ENCODE measurements at regions not wholly inside any gene's neighbourhood (a gene's known extent, or its start where the extent isn't known, plus 50 kb on each side); places are given as distances from the start of the nearest gene placed in this dataset.
A peak's percentile ranks its signal among the peaks of the same experiment; 100 is the strongest.

GRCh38 chr11:11020747-11021149 is 162.9 kb upstream of the ZBED5 start:
- TF ChIP-seq TEAD4 (IDR thresholded peaks at IDR 0.05): no peak
- no peak for TF ChIP-seq CREB1 (IDR thresholded peaks at IDR 0.05; ENCODE audit: low read depth)
- TF ChIP-seq FOXM1 (IDR thresholded peaks at IDR 0.05; ENCODE audit: borderline replicate concordance, low read depth): no peak
- no peak for TF ChIP-seq CEBPB (IDR thresholded peaks at IDR 0.05)
- TF ChIP-seq EP300 (IDR thresholded peaks at IDR 0.05; ENCODE audit: borderline replicate concordance): no peak
- TF ChIP-seq RAD21 (IDR thresholded peaks at IDR 0.05; ENCODE audit: low read depth): no peak
- no peak for TF ChIP-seq MAX (IDR thresholded peaks at IDR 0.05)
- no peak for TF ChIP-seq TAF1 (IDR thresholded peaks at IDR 0.05; ENCODE audit: low read depth)

- TF ChIP-seq FOXM1 (IDR thresholded peaks at IDR 0.05; ENCODE audit: borderline replicate concordance, low read depth) (no peak), YY1 (IDR thresholded peaks at IDR 0.05; ENCODE audit: low read depth) (no peak), TCF12 (IDR thresholded peaks at IDR 0.05; ENCODE audit: low read depth) (no peak), NFIC (IDR thresholded peaks at IDR 0.05) (no peak), USF1 (IDR thresholded peaks at IDR 0.05) (no peak), RAD21 (IDR thresholded peaks at IDR 0.05; ENCODE audit: low read depth) (no peak), CEBPB (IDR thresholded peaks at IDR 0.05) (no peak), REST (IDR thresholded peaks at IDR 0.05; ENCODE audit: low read depth) (no peak), EGR1 (IDR thresholded peaks at IDR 0.05) (no peak), MAX (IDR thresholded peaks at IDR 0.05) (no peak), ZBTB7A (IDR thresholded peaks at IDR 0.05; ENCODE audit: low read depth) (no peak)
Observed at GRCh38 chr11:11020219-11020726, 162.4 kb upstream of the ZBED5 start.

- no peak for TF ChIP-seq CEBPB (IDR thresholded peaks at IDR 0.05)
- TF ChIP-seq ZBTB7A (IDR thresholded peaks at IDR 0.05; ENCODE audit: low read depth): no peak
- no peak for TF ChIP-seq MAX (IDR thresholded peaks at IDR 0.05)
- no peak for TF ChIP-seq FOXM1 (IDR thresholded peaks at IDR 0.05; ENCODE audit: borderline replicate concordance, low read depth)
- no peak for TF ChIP-seq CREB1 (IDR thresholded peaks at IDR 0.05; ENCODE audit: low read depth)
- TF ChIP-seq YY1 (IDR thresholded peaks at IDR 0.05; ENCODE audit: low read depth): no peak
- TF ChIP-seq TAF1 (IDR thresholded peaks at IDR 0.05; ENCODE audit: low read depth): no peak
Observed at GRCh38 chr11:11016943-11017342, 159.1 kb upstream of the ZBED5 start.

DNA sequence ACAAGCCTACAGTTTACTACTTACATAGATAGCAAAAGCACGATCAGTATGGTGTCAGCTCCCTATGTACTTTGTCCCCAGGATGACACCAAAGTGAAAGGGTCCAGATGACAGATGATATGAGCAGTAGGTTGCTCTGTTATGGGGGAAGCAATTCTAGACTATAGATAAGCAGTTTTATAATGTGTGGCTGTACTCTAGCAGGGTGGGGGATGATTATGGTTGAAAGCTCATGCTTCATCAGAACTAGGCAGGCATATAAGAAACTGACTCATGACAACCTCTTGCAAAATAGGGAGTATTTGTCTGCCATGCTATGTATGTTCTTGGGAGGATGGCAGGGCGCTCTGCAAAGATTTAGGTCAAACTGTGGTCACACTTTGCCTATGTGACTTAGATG is 158.2 kb upstream of the ZBED5 start:
- no peak for TF ChIP-seq NFIC (IDR thresholded peaks at IDR 0.05)

DNA sequence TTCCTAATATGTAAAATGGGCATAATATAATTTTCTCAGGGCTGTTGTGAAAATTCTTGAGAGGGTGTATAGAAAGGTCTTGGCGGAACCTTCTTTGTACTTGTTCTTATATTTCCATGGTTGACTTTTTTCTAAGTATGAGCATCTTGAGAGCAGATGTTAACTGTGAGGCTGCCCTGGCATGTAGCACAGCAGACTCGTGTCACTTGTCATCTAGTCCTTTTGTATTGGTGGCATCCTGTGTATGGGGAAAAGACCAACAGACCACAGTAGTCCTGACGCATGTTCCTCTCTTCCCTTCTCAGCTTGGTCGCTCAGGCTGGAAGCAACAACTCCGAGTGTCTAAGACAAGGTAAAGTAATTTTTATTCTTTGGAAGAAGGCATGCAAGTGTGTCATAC is 153.8 kb upstream of the ZBED5 start:
- TF ChIP-seq USF1 (IDR thresholded peaks at IDR 0.05) (no peak), CEBPB (IDR thresholded peaks at IDR 0.05) (no peak), FOXM1 (IDR thresholded peaks at IDR 0.05; ENCODE audit: borderline replicate concordance, low read depth) (no peak), REST (IDR thresholded peaks at IDR 0.05; ENCODE audit: low read depth) (no peak), EP300 (IDR thresholded peaks at IDR 0.05; ENCODE audit: borderline replicate concordance) (no peak)

GRCh38 chr11:11010624-11011127 is 152.8 kb upstream of the ZBED5 start:
- TF ChIP-seq CREB1 (IDR thresholded peaks at IDR 0.05; ENCODE audit: low read depth) (no peak), RAD21 (IDR thresholded peaks at IDR 0.05; ENCODE audit: low read depth) (peak; percentile 20; the same call in 1 of the 2 replicates)

- no peak for TF ChIP-seq EGR1 (IDR thresholded peaks at IDR 0.05)
- TF ChIP-seq USF1 (IDR thresholded peaks at IDR 0.05): no peak
- TF ChIP-seq NFIC (IDR thresholded peaks at IDR 0.05): no peak
- no peak for TF ChIP-seq ZBTB7A (IDR thresholded peaks at IDR 0.05; ENCODE audit: low read depth)
- TF ChIP-seq CEBPB (IDR thresholded peaks at IDR 0.05): no peak
- no peak for TF ChIP-seq YY1 (IDR thresholded peaks at IDR 0.05; ENCODE audit: low read depth)
- no peak for TF ChIP-seq TEAD4 (IDR thresholded peaks at IDR 0.05)
- no peak for TF ChIP-seq EP300 (IDR thresholded peaks at IDR 0.05; ENCODE audit: borderline replicate concordance)
- TF ChIP-seq MAX (IDR thresholded peaks at IDR 0.05): no peak
- no peak for TF ChIP-seq REST (IDR thresholded peaks at IDR 0.05; ENCODE audit: low read depth)
- no peak for TF ChIP-seq CREB1 (IDR thresholded peaks at IDR 0.05; ENCODE audit: low read depth)
- TF ChIP-seq RAD21 (IDR thresholded peaks at IDR 0.05; ENCODE audit: low read depth): no peak
- no peak for TF ChIP-seq FOXM1 (IDR thresholded peaks at IDR 0.05; ENCODE audit: borderline replicate concordance, low read depth)
- no peak for TF ChIP-seq TCF12 (IDR thresholded peaks at IDR 0.05; ENCODE audit: low read depth)
- TF ChIP-seq TAF1 (IDR thresholded peaks at IDR 0.05; ENCODE audit: low read depth): no peak
Observed at GRCh38 chr11:11009179-11009578, 151.3 kb upstream of the ZBED5 start.

Data from Ishikawa (cell line).